HG03565 (cell line): ENCODE measurements at regions not wholly inside any gene's neighbourhood (a gene's known extent, or its start where the extent isn't known, plus 50 kb on each side); places are given as distances from the start of the nearest gene placed in this dataset.
"Not testable (repeated sequence)": the region's sequence is repeated elsewhere in the genome, so short reads cannot be mapped to it uniquely, and the experiment has no call there.

ENCODE experiments used
- ATAC-seq: cut with Tn5 transposase; IDR thresholded peaks from one replicate; pipeline ENCODE4 v1.9.1; 2021; ENCODE audit warnings: mild to moderate bottlenecking, moderate library complexity; ENCODE audit not compliant: unreplicated experiment

DNA sequence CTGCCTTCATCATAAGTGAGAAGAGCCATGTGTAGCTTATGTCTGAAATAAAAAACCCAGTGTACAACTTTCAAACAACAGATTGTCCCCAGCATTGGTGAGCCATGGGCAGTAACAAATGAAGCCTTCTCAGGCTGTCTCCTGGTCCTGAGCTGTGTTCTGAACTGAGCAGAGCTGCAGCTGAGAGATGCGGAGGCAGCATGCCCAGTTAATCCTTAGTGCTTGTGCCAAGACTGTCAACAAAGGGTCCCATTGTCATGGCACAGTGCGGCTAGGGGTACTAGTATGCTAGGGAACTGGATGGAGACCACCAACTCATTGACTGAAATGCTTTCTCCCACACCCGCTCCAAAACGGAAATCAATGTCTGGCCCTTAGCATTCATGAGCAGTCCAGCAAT is 154.3 kb downstream of the RMST start:
- no peak for ATAC-seq

DNA sequence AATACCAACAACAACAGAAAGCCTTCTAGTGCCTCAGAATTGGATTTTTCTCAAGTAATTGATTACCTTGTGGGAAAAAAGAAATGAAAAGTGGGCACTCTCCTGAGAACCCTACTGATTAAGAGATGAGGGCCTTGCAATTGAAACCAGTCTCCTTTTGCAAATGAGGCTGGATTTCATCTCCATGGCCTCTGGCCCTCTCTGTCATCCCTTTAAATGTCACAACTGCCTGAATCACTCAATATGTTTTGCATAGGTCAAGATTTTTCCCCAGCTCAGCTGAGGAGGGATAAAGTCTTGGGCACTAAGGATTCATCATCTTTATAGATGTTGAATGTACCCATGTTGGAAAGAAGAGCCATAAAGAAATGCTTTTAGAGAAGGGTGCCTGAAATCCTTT is 166.4 kb downstream of the RMST start:
- no peak for ATAC-seq

- no peak for ATAC-seq
Observed at GRCh38 chr12:97629382-97629781, 166.8 kb downstream of the RMST start.

DNA sequence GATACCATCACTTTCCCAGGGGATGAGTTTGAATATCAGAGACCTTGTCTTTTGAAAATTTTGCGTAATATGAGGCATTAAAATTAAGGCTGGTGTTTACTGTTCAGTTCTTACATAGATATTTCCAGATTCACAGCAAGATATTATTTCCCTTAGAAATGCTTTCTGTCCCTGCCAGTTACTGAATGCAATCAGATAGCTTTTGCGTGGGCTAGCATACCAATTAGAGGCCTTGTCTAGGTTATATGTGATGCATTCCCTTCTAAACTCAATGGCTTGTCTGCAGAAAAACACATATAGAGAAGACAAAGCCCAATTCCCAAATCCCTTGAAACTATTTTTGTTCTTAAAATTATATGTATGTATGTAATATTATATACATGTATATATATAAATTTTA is 167.8 kb downstream of the RMST start:
- ATAC-seq, result no peak

DNA sequence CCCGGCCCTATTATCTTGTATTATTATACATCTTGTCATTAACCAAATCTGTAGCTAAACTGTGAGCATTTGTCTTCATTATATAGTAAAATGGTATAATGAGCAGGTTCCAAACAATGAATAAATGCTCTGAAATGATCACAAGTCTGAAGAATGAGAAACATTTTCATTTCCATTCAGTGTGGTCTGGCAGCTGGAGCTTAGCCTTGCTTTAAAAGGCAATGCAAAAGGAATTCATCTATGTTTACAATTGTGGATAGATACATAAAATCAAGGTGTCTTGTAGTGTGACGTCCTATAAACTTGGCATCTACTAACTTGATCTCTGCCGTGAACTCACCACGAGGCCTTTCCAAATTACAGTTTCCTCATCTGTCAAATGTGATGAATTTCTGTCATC is 168.3 kb downstream of the RMST start:
- no peak for ATAC-seq

GRCh38 chr12:97637770-97638169 is 175.2 kb downstream of the RMST start:
- ATAC-seq, result no peak

DNA sequence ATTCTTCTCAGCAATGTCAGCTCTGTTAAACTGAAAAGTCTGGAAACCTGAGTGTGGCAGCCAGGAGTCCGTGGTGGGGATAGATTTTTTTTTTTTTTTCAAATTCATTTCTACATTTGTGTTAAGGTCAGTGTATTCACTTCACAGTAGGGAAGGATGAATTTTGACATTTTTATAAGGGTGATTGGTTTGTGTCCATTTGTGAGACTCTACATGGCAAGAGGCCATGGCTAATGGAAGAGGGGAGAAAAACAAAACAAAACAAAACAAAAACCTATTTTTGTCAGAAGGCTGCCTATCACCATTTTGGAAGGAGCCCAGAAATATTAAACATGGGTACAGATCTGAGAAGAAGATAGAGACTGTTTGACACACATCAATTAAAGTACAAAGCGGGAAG is 176.1 kb downstream of the RMST start:
- ATAC-seq, result no peak

DNA sequence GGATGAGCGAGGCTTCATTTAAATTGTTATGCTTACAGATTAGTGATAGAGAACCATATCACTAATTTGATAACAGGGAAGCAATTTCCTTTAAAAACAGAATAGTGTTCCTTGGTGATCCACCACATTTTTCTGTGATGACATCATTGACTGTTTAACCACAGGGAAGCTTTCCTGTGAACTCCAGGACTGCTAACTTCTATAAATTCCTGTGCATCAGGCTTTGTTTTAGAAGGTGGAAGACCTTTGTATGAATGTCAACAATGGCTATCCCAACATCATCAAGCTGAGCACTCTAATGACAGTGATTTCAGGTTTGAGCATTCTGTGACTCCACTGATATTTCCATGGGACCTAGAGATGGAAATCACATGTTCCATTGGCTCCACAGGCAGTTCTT is 177.1 kb downstream of the RMST start:
- no peak for ATAC-seq

DNA sequence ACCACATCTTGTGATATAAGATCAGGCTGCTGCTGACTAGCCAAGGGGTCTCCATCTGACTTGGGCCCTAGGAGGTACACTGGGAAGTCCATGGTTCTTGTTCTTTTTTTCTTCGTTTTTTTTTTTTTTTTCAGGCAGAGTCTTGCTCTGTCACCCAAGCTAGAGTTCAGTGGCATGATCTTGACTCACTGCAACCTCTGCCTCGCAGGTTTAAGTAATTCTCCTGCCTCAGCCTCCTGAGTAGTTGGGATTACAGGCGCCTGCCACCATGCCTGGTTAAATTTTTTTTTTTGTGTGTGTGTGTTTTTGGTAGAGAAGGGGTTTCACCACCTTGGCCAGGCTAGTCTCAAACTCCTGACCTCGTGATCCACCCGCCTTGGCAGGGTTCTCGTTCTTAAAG is 178.2 kb downstream of the RMST start:
- ATAC-seq, result no peak

DNA sequence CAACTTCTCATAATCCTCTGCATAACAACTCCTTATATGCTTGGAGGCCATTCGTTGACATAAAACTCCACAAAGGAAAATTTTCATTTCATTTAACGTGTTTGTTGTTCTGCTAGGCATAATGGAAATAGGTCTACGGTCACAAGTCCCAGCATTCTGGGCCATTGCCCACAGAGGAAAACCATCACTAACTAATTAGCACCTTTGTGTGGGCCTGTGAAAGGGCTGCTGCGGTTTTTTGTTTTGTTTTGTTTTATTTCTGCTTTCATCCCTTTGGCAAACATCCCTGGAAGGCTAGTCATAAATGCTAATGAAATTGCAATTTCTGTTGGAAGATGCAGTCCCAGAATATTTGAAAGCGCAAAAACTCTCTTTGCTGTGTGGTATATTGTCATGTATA is 180.3 kb downstream of the RMST start:
- no peak for ATAC-seq

DNA sequence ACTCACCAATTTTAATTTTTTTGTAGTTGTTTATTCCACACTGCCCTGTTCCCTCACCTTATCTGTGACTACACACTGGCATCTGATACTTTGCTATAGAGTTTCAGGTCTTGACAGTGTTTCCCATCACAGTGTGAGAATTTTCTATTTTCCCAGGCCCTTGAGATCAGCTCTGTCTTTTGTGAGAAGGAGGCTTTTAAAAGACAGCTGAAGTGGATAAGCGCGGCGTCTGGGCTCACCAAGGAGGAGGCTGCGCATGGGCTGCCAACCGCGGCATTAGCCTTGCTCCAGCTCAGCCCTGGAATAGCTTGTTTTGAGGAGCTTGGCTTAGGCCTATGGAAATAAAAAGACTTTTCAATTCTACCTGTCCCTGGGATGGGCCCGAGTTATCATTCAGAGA is 181.3 kb downstream of the RMST start:
- ATAC-seq, result no peak

GRCh38 chr12:97645726-97646125 is 183.1 kb downstream of the RMST start:
- ATAC-seq, result no peak

GRCh38 chr12:97647142-97647541 is 184.5 kb downstream of the RMST start:
- no peak for ATAC-seq

- no peak for ATAC-seq
Observed at GRCh38 chr12:97650242-97650641, 187.6 kb downstream of the RMST start.

- not testable (repeated sequence) for ATAC-seq
Observed at GRCh38 chr12:97656548-97656947, 193.9 kb downstream of the RMST start.

GRCh38 chr12:97659117-97659880 is 196.7 kb downstream of the RMST start:
- no peak for ATAC-seq

GRCh38 chr12:97666263-97666662 is 203.7 kb downstream of the RMST start:
- no peak for ATAC-seq

- no peak for ATAC-seq
Observed at GRCh38 chr12:97672870-97673269, 210.3 kb downstream of the RMST start.

DNA sequence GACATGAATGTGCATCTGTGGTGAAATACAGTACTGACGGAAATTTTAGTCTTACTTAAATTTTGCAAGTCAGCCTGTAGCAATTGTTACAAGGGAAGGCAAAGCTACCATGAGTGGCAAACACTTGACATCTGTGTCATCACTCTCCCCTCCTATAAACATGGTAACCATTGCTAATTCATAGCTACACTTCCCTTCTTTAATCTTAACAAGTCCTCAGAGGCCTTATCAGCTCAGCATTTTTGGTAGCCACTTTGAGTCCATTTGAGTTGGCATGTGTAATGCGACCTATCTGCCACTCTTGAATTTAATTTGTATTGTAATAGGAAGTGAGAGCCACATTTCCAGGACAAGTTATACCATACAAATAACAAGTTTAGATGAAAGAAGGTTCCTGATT is 218.1 kb downstream of the RMST start:
- ATAC-seq, result no peak

DNA sequence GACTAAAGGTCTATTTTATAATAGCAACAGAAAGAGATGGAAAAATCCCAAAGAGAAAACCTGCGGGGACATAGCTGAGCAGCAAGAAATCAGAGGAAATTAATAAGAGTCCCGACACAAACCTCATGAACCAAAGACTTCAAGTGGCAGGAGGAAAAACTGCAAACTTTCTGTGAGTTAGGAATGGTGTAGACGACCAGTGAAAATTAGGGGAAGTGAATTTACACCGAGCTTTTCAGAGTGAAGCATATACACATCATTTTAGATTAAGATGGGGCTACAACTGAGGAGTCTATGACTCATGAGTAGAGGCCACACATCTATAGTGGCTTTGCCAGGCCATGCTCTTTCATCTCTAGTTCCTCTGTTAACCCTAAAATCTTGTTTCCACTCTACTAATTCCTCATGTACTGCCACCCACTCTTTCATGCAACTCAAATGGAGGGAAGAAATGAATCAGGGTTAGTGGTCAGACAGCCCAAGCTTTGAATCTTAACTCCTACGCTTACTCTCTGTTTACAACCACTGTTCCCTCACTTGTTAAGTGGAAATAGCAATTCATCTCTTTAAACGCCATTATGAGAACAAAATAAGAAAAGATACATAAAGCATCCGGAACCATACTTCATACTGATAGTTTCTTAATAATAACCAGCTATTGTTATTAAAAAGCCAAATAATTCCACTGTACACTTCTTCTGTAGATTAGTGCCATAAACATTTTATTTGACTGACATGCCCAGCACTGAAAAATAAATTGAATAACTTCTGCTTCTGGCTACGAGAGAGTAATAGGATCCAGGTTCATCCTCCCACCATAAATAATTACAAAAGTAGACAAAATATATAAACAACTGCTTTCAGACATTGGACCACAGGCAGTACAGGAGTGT is 219.3 kb downstream of the RMST start:
- ATAC-seq, result peak; percentile 97

DNA sequence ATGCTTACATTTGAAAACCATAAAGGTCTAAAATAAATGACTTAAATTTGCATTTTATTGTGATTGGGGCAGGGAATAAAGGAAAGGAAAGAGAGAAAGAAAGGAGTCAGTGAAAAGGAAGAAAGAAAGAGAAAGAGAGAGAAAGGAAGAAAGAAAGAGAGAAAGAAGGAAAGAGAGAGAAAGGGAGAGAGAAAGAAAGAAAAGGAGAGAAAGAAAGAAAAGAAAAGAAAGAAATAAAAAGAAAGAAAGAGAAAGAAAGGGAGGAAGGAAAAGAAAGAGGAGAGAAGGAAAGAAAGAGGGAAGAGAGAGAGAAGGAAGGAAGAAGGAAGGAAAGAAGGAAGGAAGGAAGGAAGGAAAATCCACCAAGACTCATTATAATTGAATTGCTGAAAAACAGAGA is 222.8 kb downstream of the RMST start:
- ATAC-seq, result no peak

- no peak for ATAC-seq
Observed at GRCh38 chr12:97701901-97702300, 239.3 kb downstream of the RMST start.
